AG10803 (cell line): ENCODE measurements at regions not wholly inside any gene's neighbourhood (a gene's known extent, or its start where the extent isn't known, plus 50 kb on each side); places are given as distances from the start of the nearest gene placed in this dataset.

Experiments
- DNase-seq: peaks from one replicate; pipeline ENCODE4 v3.0.0; 2010; ENCODE audit warnings: low read depth
- H3K4me3 ChIP-seq: 2 replicates; pipeline ENCODE4 v1.5.1; 2011; ENCODE audit warnings: mild to moderate bottlenecking, low read length, control low read depth
- CTCF ChIP-seq: conservative IDR thresholded peaks from 2 replicates; pipeline ENCODE4 v1.5.1; 2011; ENCODE audit warnings: mild to moderate bottlenecking, low read length, control low read depth, inconsistent platforms

DNA sequence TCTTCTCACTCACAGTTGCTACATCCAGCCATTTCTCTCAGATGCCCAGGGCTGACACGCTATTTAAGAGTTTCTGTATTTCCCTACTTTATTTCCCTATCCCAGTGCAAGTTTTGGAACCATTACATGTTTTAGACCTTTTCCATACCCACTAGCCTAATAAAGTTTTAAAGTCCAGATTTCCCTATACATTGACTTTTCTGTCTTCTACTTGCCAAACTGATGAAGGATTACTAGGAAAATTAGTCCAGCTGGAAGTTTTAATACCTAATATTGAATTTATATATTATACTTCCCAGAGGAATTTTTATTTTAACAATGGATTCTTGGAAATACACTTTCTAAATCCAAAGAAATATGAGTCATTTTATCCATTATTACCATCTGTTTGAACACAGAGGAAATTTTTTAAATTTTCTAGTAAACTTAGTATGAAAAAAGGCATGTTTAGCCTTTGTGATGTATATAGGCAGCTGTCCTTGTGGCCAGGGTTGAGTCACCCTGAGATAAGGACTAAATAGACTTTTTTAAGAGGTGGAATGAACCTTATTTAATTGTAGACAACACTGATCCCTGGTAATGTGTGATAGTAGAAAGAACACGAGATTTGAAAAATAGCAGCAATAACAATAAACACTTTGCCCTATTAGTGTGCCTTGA lies 205.0 kb downstream of the TFEC start:
- no peak for DNase-seq
- H3K4me3 ChIP-seq = no peak overlapping the region
- TF ChIP-seq CTCF = no peak

DNA sequence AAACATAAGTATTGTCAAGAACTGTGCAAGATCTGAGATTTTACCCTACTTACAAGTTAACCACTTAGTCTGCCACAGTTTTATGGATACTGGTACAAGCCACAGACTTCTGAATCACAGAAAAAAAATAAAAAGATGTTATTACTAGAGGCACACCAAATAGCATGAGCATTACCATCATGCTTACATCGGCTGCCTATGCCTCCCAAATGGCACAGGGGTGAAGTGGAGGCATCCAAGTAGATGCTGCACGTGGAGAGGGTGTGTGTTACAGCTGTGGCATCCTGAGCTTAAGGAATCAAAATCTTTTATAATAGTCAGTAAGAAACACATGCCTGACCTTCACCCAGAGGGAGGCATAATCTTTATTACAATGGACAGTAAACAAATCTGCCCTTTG lies 207.8 kb downstream of the TFEC start:
- TF ChIP-seq CTCF = no peak
- DNase-seq = no peak
- no peak overlapping the region for H3K4me3 ChIP-seq

DNA sequence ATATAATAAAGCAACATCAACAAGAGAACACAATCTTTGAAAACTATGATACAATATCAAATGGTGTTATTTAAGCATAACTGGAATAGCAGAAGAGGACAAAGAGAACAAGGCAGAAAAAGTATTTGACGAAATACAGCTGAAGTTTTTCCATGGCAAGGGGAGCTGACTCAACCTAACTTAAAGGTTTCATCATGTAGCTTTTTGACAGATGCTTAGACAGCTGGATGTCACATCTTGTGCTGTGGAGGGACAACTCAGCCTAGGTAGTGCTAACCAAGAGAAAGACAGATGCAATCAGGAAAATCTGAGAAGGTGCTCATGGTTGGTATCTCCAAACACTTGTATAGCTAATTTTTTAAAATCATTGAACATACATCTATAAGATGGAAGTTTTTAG lies 208.2 kb downstream of the TFEC start:
- no peak overlapping the region for H3K4me3 ChIP-seq
- TF ChIP-seq CTCF = no peak
- DNase-seq = no peak

- no peak overlapping the region for H3K4me3 ChIP-seq
- DNase-seq = no peak
- TF ChIP-seq CTCF = no peak
Measured at GRCh38 chr7:115816318-115816974, 214.1 kb downstream of the TFEC start.

- DNase-seq = no peak
- no peak for TF ChIP-seq CTCF
- H3K4me3 ChIP-seq = no peak overlapping the region
Measured at GRCh38 chr7:115812794-115813193, 217.8 kb downstream of the TFEC start.

DNA sequence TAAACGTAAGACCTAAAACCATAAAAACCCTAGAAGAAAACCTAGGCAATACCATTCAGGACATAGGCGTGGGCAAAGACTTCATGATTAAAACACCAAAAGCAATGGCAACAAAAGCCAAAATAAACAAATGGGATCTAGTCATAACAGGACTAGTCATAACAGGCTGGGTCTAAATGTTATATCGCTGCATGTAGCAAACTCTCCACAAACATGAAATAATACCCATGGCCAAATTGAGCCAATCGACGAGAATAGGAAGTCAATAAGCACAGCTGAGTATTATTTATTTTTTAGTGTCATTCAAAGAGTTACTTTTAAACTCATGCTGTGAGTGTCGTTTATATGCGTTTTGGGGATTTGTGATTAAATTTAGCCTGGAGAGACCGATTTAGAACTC lies 225.1 kb downstream of the TFEC start:
- no peak overlapping the region for H3K4me3 ChIP-seq
- TF ChIP-seq CTCF = no peak
- no peak for DNase-seq

DNA sequence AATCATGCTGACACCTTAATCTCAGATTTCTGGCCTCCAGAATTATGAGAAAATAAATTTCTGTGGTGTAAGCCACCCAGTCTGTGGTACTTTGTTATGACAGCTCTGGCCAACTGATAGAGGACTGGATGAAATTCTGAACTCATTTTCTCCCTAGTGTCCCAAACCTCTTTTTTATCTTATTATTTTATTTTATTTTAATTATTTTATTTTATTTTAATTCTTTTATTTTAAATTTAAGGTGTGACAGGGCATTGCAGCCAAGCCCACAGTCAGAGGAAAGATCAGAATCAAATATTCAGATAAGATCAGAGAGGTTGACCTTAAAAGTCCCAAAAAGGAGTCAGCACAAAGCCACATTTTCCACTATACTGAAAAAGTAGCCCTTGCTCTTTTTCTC lies 228.1 kb downstream of the TFEC start:
- DNase-seq = no peak

More for the DNA sequence above, 228.1 kb downstream of the TFEC start:
- no peak overlapping the region for H3K4me3 ChIP-seq
- no peak for TF ChIP-seq CTCF
